Endothelial cell of umbilical vein (primary cell): ENCODE measurements at regions not wholly inside any gene's neighbourhood (a gene's known extent, or its start where the extent isn't known, plus 50 kb on each side); places are given as distances from the start of the nearest gene placed in this dataset.

Experiments used
- BruUV-seq: library from RNA; stranded (reverse); fragments of 400-500 nt; replicated peaks from 2 replicates; lab custom pipeline; 2021; lab: Mats Ljungman, UMichigan
- CTCF ChIA-PET: fragments of 300-600, 350-600 bp; sonication (Branson Sonifier 250); formaldehyde crosslinking; loops from one replicate; lab custom pipeline; 2021; ENCODE audit warnings: antibody characterized with exemption, inconsistent platforms; lab: Charles Lee
- POLR2A ChIA-PET: fragments of 300-600, 350-600 bp; sonication (Branson Sonifier 250); formaldehyde crosslinking; loops from one replicate; lab custom pipeline; 2021; ENCODE audit warnings: antibody characterized with exemption, inconsistent platforms; lab: Charles Lee
- DNase-seq: peaks from one replicate; pipeline ENCODE4 v3.0.0-alpha.2; 2011; ENCODE audit warnings: low read depth, low spot score
- FAIRE-seq: peaks from 2 replicates; lab custom pipeline; 2011; peaks lifted over from hg19 to GRCh38; lab: Jason Lieb, UNC
- H2AFZ ChIP-seq: 2 replicates; pipeline ENCODE4 v1.6.0; 2012; ENCODE audit warnings: low read depth, low read length, control low read depth, inconsistent platforms
- H3K27ac ChIP-seq: 2 replicates; pipeline ENCODE4 v1.5.1; 2011; ENCODE audit warnings: low read depth, mild to moderate bottlenecking, control low read depth, low read length, moderate library complexity; ENCODE audit not compliant: insufficient read depth
- H3K27me3 ChIP-seq, 2 experiments: 2 replicates each; pipeline versions ENCODE4 v1.6.0 to v1.6.1; 2011; ENCODE audit warnings: low read length in 2 of 2, mixed read lengths in 1 of 2; ENCODE audit not compliant: control insufficient read depth in 2 of 2, insufficient read depth in 2 of 2
- H3K36me3 ChIP-seq, 2 experiments: 2 replicates in 1 of 2; 3 replicates in 1 of 2; pipeline ENCODE4 v1.5.1; 2011; ENCODE audit warnings: low read length in 2 of 2, mild to moderate bottlenecking in 1 of 2, moderate library complexity in 1 of 2; ENCODE audit not compliant: control insufficient read depth in 2 of 2, insufficient read depth in 2 of 2; ENCODE audit errors: extremely low read depth in 1 of 2
- H3K4me1 ChIP-seq: 3 replicates; pipeline ENCODE4 v1.5.1; 2011; ENCODE audit warnings: mild to moderate bottlenecking, low read length; ENCODE audit not compliant: control insufficient read depth, insufficient read depth; ENCODE audit errors: extremely low read depth
- H3K4me2 ChIP-seq: 2 replicates; pipeline ENCODE4 v1.6.1; 2011; ENCODE audit warnings: low read length, control low read depth, mixed read lengths; ENCODE audit not compliant: insufficient read depth
- H3K4me3 ChIP-seq, 3 experiments: fragments of 200-600 bp in 1 of 3; sonication (generic), shearing (Covaris generic) in 1 of 3; replicated peaks in 1 of 3; 2 replicates each; pipeline ENCODE4 v1.5.1; 2011 to 2016; ENCODE audit warnings: control low read depth in 3 of 3, low read length in 3 of 3, mild to moderate bottlenecking in 2 of 3, inconsistent platforms in 1 of 3, low read depth in 1 of 3, moderate library complexity in 1 of 3; ENCODE audit not compliant: insufficient read depth in 1 of 3
- H3K79me2 ChIP-seq: 2 replicates; pipeline ENCODE4 v1.6.0; 2012; ENCODE audit warnings: low read length, inconsistent platforms; ENCODE audit not compliant: control insufficient read depth, insufficient read depth
- H3K9ac ChIP-seq: replicated peaks from 2 replicates; pipeline ENCODE3; 2011; ENCODE audit warnings: low read length, control low read depth; ENCODE audit not compliant: insufficient read depth; ENCODE audit errors: extremely low read depth
- H3K9me1 ChIP-seq: replicated peaks from 3 replicates; pipeline ENCODE4 v1.6.0; 2011; ENCODE audit warnings: mild to moderate bottlenecking, low read length; ENCODE audit not compliant: control insufficient read depth, insufficient read depth; ENCODE audit errors: extremely low read depth
- H3K9me3 ChIP-seq: replicated peaks from 2 replicates; pipeline ENCODE4 v1.5.1; 2012; ENCODE audit warnings: low read length, inconsistent platforms; ENCODE audit not compliant: control insufficient read depth, insufficient read depth
- H4K20me1 ChIP-seq: replicated peaks from 2 replicates; pipeline ENCODE3; 2011; ENCODE audit warnings: mild to moderate bottlenecking, low read length; ENCODE audit not compliant: control insufficient read depth, insufficient read depth; ENCODE audit errors: extremely low read depth
- CTCF ChIP-seq, 2 donors: IDR thresholded peaks; 1 replicate in 1 of 2; 2 replicates in 1 of 2; pipeline ENCODE4 v1.5.1; 2011; ENCODE audit warnings: low read length in 2 of 2, mild to moderate bottlenecking in 2 of 2, moderate library complexity in 2 of 2, control low read depth in 1 of 2, inconsistent platforms in 1 of 2, low read depth in 1 of 2; ENCODE audit not compliant: insufficient read depth in 1 of 2; ENCODE audit errors: extremely low read depth in 1 of 2
- EZH2 ChIP-seq: IDR thresholded peaks from 2 replicates; pipeline ENCODE4 v1.6.1; 2012; ENCODE audit warnings: borderline replicate concordance, low read depth, mild to moderate bottlenecking, moderate library complexity, low read length, inconsistent platforms; ENCODE audit not compliant: severe bottlenecking
- FOS ChIP-seq: IDR thresholded peaks from 2 replicates; pipeline ENCODE4 v1.6.1; 2011; ENCODE audit warnings: mild to moderate bottlenecking, low read length, moderate library complexity, borderline replicate concordance; ENCODE audit not compliant: insufficient read depth
- GATA2 ChIP-seq: IDR thresholded peaks from 2 replicates; pipeline ENCODE4 v1.7.0; 2011; ENCODE audit warnings: low read depth, mild to moderate bottlenecking, moderate library complexity, mixed read lengths, low read length; ENCODE audit not compliant: insufficient read length, insufficient read depth
- JUN ChIP-seq: IDR thresholded peaks from 2 replicates; pipeline ENCODE4 v1.6.1; 2011; ENCODE audit warnings: borderline replicate concordance, low read depth; ENCODE audit not compliant: insufficient read length, insufficient read depth
- MAX ChIP-seq: IDR thresholded peaks from 2 replicates; pipeline ENCODE4 v1.6.1; 2011; ENCODE audit not compliant: insufficient read depth, insufficient read length
- MYC ChIP-seq: IDR thresholded peaks from one replicate; pipeline ENCODE4 v1.6.1; 2011; ENCODE audit warnings: mild to moderate bottlenecking, low read depth, low read length
- POLR2A ChIP-seq: IDR thresholded peaks from 2 replicates; pipeline ENCODE4 v1.6.1; 2012; ENCODE audit warnings: low read depth, mild to moderate bottlenecking, control low read depth, low read length
- POLR2AphosphoS5 ChIP-seq: IDR thresholded peaks from 2 replicates; pipeline ENCODE4 v1.6.1; 2012; ENCODE audit warnings: low read depth, mild to moderate bottlenecking, control low read depth, low read length, moderate library complexity; ENCODE audit not compliant: insufficient read depth
- dilution Hi-C: fragments of 300-500 bp; cut with MboI; formaldehyde crosslinking; loops from one replicate; pipeline ENCODE4 v1.15.0; 2019; ENCODE audit warnings: low sequenced_read_pairs; ENCODE audit not compliant: extremely low pct_ligation_motif_present
- intact Hi-C: fragments of 100-400 bp; cut with micrococcal nuclease; formaldehyde crosslinking; loops from one replicate; pipeline ENCODE4 v1.10.0; 2022

GRCh38 chr13:50461189-50461588 lies 382.3 kb downstream of the DLEU7 start:
- H3K27me3 ChIP-seq = no peaks in the 10 kb centered on the region
- no peaks in the 10 kb centered on the region for H3K79me2 ChIP-seq
- no peak for TF ChIP-seq POLR2A
- TF ChIP-seq POLR2AphosphoS5 = no peak
- TF ChIP-seq CTCF (IDR thresholded peaks at IDR 0.05; ENCODE audit: extremely low read depth in 1 of 2, insufficient read depth in 1 of 2, low read depth in 1 of 2, low read length in 2 of 2) = no peak
- TF ChIP-seq MAX = no peak
- no peak for TF ChIP-seq MYC
- TF ChIP-seq JUN = no peak
- TF ChIP-seq GATA2 = no peak
- no peak for TF ChIP-seq EZH2
- no peak for TF ChIP-seq FOS
- FAIRE-seq (no peak), DNase-seq (no peak)
- H3K4me1 ChIP-seq = no peaks in the 10 kb centered on the region
- H2AFZ ChIP-seq = no peak overlapping the region
- H3K36me3 ChIP-seq = no peaks in the 10 kb centered on the region
- H4K20me1 ChIP-seq = no peaks in the 10 kb centered on the region
- H3K4me2 ChIP-seq = no peak overlapping the region
- H3K9me1 ChIP-seq = no peaks in the 10 kb centered on the region
- no peak overlapping the region for H3K4me3 ChIP-seq
- H3K9me3 ChIP-seq = no peaks in the 10 kb centered on the region
- ChIA-PET CTCF (no interaction called here), POLR2A (no interaction called here)
- H3K27ac ChIP-seq = no peak overlapping the region
- H3K9ac ChIP-seq = no peak overlapping the region
- BruUV-seq = no TSS peak
- intact Hi-C loops (no loop called here), dilution Hi-C loops (no loop called here)
